ENCODE measurements at regions not wholly inside any gene's neighbourhood (a gene's known extent, or its start where the extent isn't known, plus 50 kb on each side); places are given as distances from the start of the nearest gene placed in this dataset.
A peak's percentile ranks its signal among the peaks of the same experiment; 100 is the strongest.

GRCh38 chr6:21931641-21932335, 338.2 kb downstream of the SOX4 start:
- Histone ChIP-seq H2BK15ac (ENCODE audit: low read depth, poor library complexity, severe bottlenecking) (no peak overlapping the region), H2AFZ (ENCODE audit: low read depth, low read length) (no peak overlapping the region), H3K4ac (ENCODE audit: low read depth in 1 of 2, low read length in 2 of 2) (no peak overlapping the region), H3K9me3 (ENCODE audit: control insufficient read depth, low read length) (peaks cover 5% of the 10 kb centered on the region), H2AK5ac (ENCODE audit: low read length, severe bottlenecking) (no peak overlapping the region), H4K91ac (ENCODE audit: low read length) (no peak overlapping the region), H2BK120ac (ENCODE audit: low read depth, low read length) (no peak overlapping the region), H3K18ac (ENCODE audit: low read depth in 1 of 2, low read length in 2 of 2) (no peak overlapping the region), H4K8ac (ENCODE audit: low read length) (no peak overlapping the region), H3K14ac (ENCODE audit: low read length in 2 of 2) (no peak overlapping the region), H3K9ac (ENCODE audit: low read length) (no peak overlapping the region), H3K27ac (ENCODE audit: low read length, poor library complexity, severe bottlenecking) (no peak overlapping the region), H3K23ac (ENCODE audit: low read length in 2 of 2) (no peak overlapping the region), H2BK5ac (ENCODE audit: low read depth, low read length, poor library complexity, severe bottlenecking) (no peak overlapping the region), H3K4me2 (ENCODE audit: low read length, poor library complexity, severe bottlenecking) (no peak overlapping the region), H3K27me3 (ENCODE audit: control insufficient read depth in 1 of 2, insufficient read depth in 1 of 2, low read length in 2 of 2) (no peaks in the 10 kb centered on the region), H3K36me3 (ENCODE audit: control insufficient read depth in 1 of 2, insufficient read depth in 2 of 2, low read depth in 1 of 2, low read length in 2 of 2) (no peaks in the 10 kb centered on the region), H3K4me3 (ENCODE audit: insufficient read depth in 1 of 2, low read depth in 1 of 2, low read length in 2 of 2) (no peak overlapping the region), H3K4me1 (ENCODE audit: control insufficient read depth, insufficient read depth, low read depth, low read length) (no peaks in the 10 kb centered on the region), H3K79me1 (replicated peaks; ENCODE audit: low read length, poor library complexity, severe bottlenecking) (no peaks in the 10 kb centered on the region), H2BK12ac (ENCODE audit: low read length in 2 of 2) (no peak overlapping the region)
- WGBS = 95% methylated on average over 4 of the region's 4 CpGs
- DNase-seq = peak; percentile 65

- no peak overlapping the region for H2AK5ac ChIP-seq (ENCODE audit: low read length, severe bottlenecking)
Measured at GRCh38 chr6:21933351-21933750, 339.8 kb downstream of the SOX4 start.

GRCh38 chr6:21935142-21935541, 341.6 kb downstream of the SOX4 start:
- peaks cover 5% of the 10 kb centered on the region for H3K9me3 ChIP-seq (ENCODE audit: control insufficient read depth, low read length)
- H3K4ac ChIP-seq (ENCODE audit: low read depth in 1 of 2, low read length in 2 of 2) = no peak overlapping the region
- no peaks in the 10 kb centered on the region for H3K79me1 ChIP-seq (replicated peaks; ENCODE audit: low read length, poor library complexity, severe bottlenecking)
- no peak overlapping the region for H2BK120ac ChIP-seq (ENCODE audit: low read depth, low read length)
- H2BK15ac ChIP-seq (ENCODE audit: low read depth, poor library complexity, severe bottlenecking) = no peak overlapping the region
- no peak overlapping the region for H2AK5ac ChIP-seq (ENCODE audit: low read length, severe bottlenecking)
- no peak overlapping the region for H3K14ac ChIP-seq (ENCODE audit: low read length in 2 of 2)
- H3K9ac ChIP-seq (ENCODE audit: low read length) = no peak overlapping the region
- no peaks in the 10 kb centered on the region for H3K36me3 ChIP-seq (ENCODE audit: control insufficient read depth in 1 of 2, insufficient read depth in 2 of 2, low read depth in 1 of 2, low read length in 2 of 2)
- H3K27me3 ChIP-seq (ENCODE audit: control insufficient read depth in 1 of 2, insufficient read depth in 1 of 2, low read length in 2 of 2) = no peaks in the 10 kb centered on the region
- H3K27ac ChIP-seq (ENCODE audit: low read length, poor library complexity, severe bottlenecking) = no peak overlapping the region
- H3K4me1 ChIP-seq (ENCODE audit: control insufficient read depth, insufficient read depth, low read depth, low read length) = peaks cover 1% of the 10 kb centered on the region
- no peak overlapping the region for H3K4me2 ChIP-seq (ENCODE audit: low read length, poor library complexity, severe bottlenecking)
- H2BK5ac ChIP-seq (ENCODE audit: low read depth, low read length, poor library complexity, severe bottlenecking) = no peak overlapping the region
- H3K23ac ChIP-seq (ENCODE audit: low read length in 2 of 2) = no peak overlapping the region
- no peak overlapping the region for H2AFZ ChIP-seq (ENCODE audit: low read depth, low read length)
- H4K91ac ChIP-seq (ENCODE audit: low read length) = no peak overlapping the region
- no peak overlapping the region for H2BK12ac ChIP-seq (ENCODE audit: low read length in 2 of 2)
- H4K8ac ChIP-seq (ENCODE audit: low read length) = no peak overlapping the region
- no peak overlapping the region for H3K18ac ChIP-seq (ENCODE audit: low read depth in 1 of 2, low read length in 2 of 2)
- DNase-seq = no peak
- no peak overlapping the region for H3K4me3 ChIP-seq (ENCODE audit: insufficient read depth in 1 of 2, low read depth in 1 of 2, low read length in 2 of 2)

More at GRCh38 chr6:21933351-21933750, 339.8 kb downstream of the SOX4 start:
- no peak for DNase-seq
- Histone ChIP-seq H3K9me3 (ENCODE audit: control insufficient read depth, low read length) (peaks cover 5% of the 10 kb centered on the region), H2BK12ac (ENCODE audit: low read length in 2 of 2) (no peak overlapping the region), H3K4ac (ENCODE audit: low read depth in 1 of 2, low read length in 2 of 2) (no peak overlapping the region), H3K79me1 (replicated peaks; ENCODE audit: low read length, poor library complexity, severe bottlenecking) (no peaks in the 10 kb centered on the region), H2BK120ac (ENCODE audit: low read depth, low read length) (no peak overlapping the region), H3K4me2 (ENCODE audit: low read length, poor library complexity, severe bottlenecking) (no peak overlapping the region), H4K8ac (ENCODE audit: low read length) (no peak overlapping the region), H3K9ac (ENCODE audit: low read length) (no peak overlapping the region), H3K4me3 (ENCODE audit: insufficient read depth in 1 of 2, low read depth in 1 of 2, low read length in 2 of 2) (no peak overlapping the region), H3K18ac (ENCODE audit: low read depth in 1 of 2, low read length in 2 of 2) (no peak overlapping the region), H2AFZ (ENCODE audit: low read depth, low read length) (no peak overlapping the region), H4K91ac (ENCODE audit: low read length) (no peak overlapping the region), H3K23ac (ENCODE audit: low read length in 2 of 2) (no peak overlapping the region), H2BK5ac (ENCODE audit: low read depth, low read length, poor library complexity, severe bottlenecking) (no peak overlapping the region), H3K27ac (ENCODE audit: low read length, poor library complexity, severe bottlenecking) (no peak overlapping the region), H3K27me3 (ENCODE audit: control insufficient read depth in 1 of 2, insufficient read depth in 1 of 2, low read length in 2 of 2) (no peaks in the 10 kb centered on the region), H3K14ac (ENCODE audit: low read length in 2 of 2) (no peak overlapping the region), H2BK15ac (ENCODE audit: low read depth, poor library complexity, severe bottlenecking) (no peak overlapping the region), H3K36me3 (ENCODE audit: control insufficient read depth in 1 of 2, insufficient read depth in 2 of 2, low read depth in 1 of 2, low read length in 2 of 2) (no peaks in the 10 kb centered on the region), H3K4me1 (ENCODE audit: control insufficient read depth, insufficient read depth, low read depth, low read length) (no peaks in the 10 kb centered on the region)

- peaks cover 1% of the 10 kb centered on the region for H3K4me1 ChIP-seq (ENCODE audit: control insufficient read depth, insufficient read depth, low read depth, low read length)
- H2BK5ac ChIP-seq (ENCODE audit: low read depth, low read length, poor library complexity, severe bottlenecking) = no peak overlapping the region
- peaks cover 3% of the 10 kb centered on the region for H3K9me3 ChIP-seq (ENCODE audit: control insufficient read depth, low read length)
- H3K18ac ChIP-seq (ENCODE audit: low read depth in 1 of 2, low read length in 2 of 2) = no peak overlapping the region
- WGBS = 50% methylated on average over 2 of the region's 2 CpGs
- no peak overlapping the region for H3K4ac ChIP-seq (ENCODE audit: low read depth in 1 of 2, low read length in 2 of 2)
- H3K27ac ChIP-seq (ENCODE audit: low read length, poor library complexity, severe bottlenecking) = no peak overlapping the region
- H3K23ac ChIP-seq (ENCODE audit: low read length in 2 of 2) = no peak overlapping the region
- H3K14ac ChIP-seq (ENCODE audit: low read length in 2 of 2) = no peak overlapping the region
- H3K9ac ChIP-seq (ENCODE audit: low read length) = no peak overlapping the region
- no peaks in the 10 kb centered on the region for H3K36me3 ChIP-seq (ENCODE audit: control insufficient read depth in 1 of 2, insufficient read depth in 2 of 2, low read depth in 1 of 2, low read length in 2 of 2)
- H2BK12ac ChIP-seq (ENCODE audit: low read length in 2 of 2) = no peak overlapping the region
- no peak overlapping the region for H3K4me2 ChIP-seq (ENCODE audit: low read length, poor library complexity, severe bottlenecking)
- H3K27me3 ChIP-seq (ENCODE audit: control insufficient read depth in 1 of 2, insufficient read depth in 1 of 2, low read length in 2 of 2) = no peaks in the 10 kb centered on the region
- H3K4me3 ChIP-seq (ENCODE audit: insufficient read depth in 1 of 2, low read depth in 1 of 2, low read length in 2 of 2) = no peak overlapping the region
- no peak overlapping the region for H4K91ac ChIP-seq (ENCODE audit: low read length)
- no peak overlapping the region for H4K8ac ChIP-seq (ENCODE audit: low read length)
- H3K79me1 ChIP-seq (replicated peaks; ENCODE audit: low read length, poor library complexity, severe bottlenecking) = no peaks in the 10 kb centered on the region
- no peak overlapping the region for H2BK15ac ChIP-seq (ENCODE audit: low read depth, poor library complexity, severe bottlenecking)
- no peak overlapping the region for H2BK120ac ChIP-seq (ENCODE audit: low read depth, low read length)
- no peak overlapping the region for H2AK5ac ChIP-seq (ENCODE audit: low read length, severe bottlenecking)
- no peak overlapping the region for H2AFZ ChIP-seq (ENCODE audit: low read depth, low read length)
- peak; percentile 50 for DNase-seq
Measured at GRCh38 chr6:21935561-21936028, 342.0 kb downstream of the SOX4 start.

All from mesenchymal stem cell (in vitro differentiated cells and primary cell).